WTC11 (cell line): ENCODE measurements at regions not wholly inside any gene's neighbourhood (a gene's known extent, or its start where the extent isn't known, plus 50 kb on each side); places are given as distances from the start of the nearest gene placed in this dataset.

Experiments used
- ATAC-seq: fragments of 200-7000 bp; cut with Tn5 transposase; 2 replicates; pipeline ENCODE4 v1.10.0; 2021; ENCODE audit warnings: mild to moderate bottlenecking, moderate library complexity
- CTCF ChIA-PET: fragments of 300-600 bp; sonication (Branson Sonifier 250); formaldehyde crosslinking; loops from one replicate; lab custom pipeline; 2021; ENCODE audit warnings: antibody characterized with exemption; lab: Charles Lee
- POLR2A ChIA-PET: fragments of 350-600 bp; sonication (Branson Sonifier 250); formaldehyde crosslinking; loops from one replicate; lab custom pipeline; 2021; ENCODE audit warnings: antibody characterized with exemption; lab: Charles Lee
- DNase-seq: peaks from one replicate; pipeline ENCODE4 v3.0.0; 2021; ENCODE audit warnings: low spot score
- H3K27ac Mint-ChIP-seq: 2 replicates; pipeline ENCODE4 v1.8.0; 2021; ENCODE audit warnings: mixed read lengths
- H3K27me3 Mint-ChIP-seq: 2 replicates; pipeline ENCODE4 v1.8.0; 2021; ENCODE audit warnings: low read depth, mild to moderate bottlenecking, moderate library complexity, mixed read lengths
- H3K36me3 Mint-ChIP-seq: 2 replicates; pipeline ENCODE4 v1.8.0; 2021; ENCODE audit warnings: mixed read lengths
- H3K4me1 Mint-ChIP-seq: 2 replicates; pipeline ENCODE4 v1.8.0; 2022; ENCODE audit warnings: mixed read lengths
- H3K4me3 Mint-ChIP-seq: 2 replicates; pipeline ENCODE4 v1.8.0; 2021; ENCODE audit warnings: mild to moderate bottlenecking, moderate library complexity, mixed read lengths
- H3K9me3 Mint-ChIP-seq: 2 replicates; pipeline ENCODE4 v1.8.0; 2021; ENCODE audit warnings: mixed read lengths
- AFF4 ChIP-seq: sonication (generic); formaldehyde crosslinking; IDR thresholded peaks from 2 replicates; pipeline ENCODE4 v1.8.1; 2023; ENCODE audit warnings: mild to moderate bottlenecking, missing genetic modification reagents, borderline replicate concordance
- ATF2 ChIP-seq: sonication (generic); formaldehyde crosslinking; IDR thresholded peaks from 2 replicates; pipeline ENCODE4 v1.8.1; 2022; ENCODE audit warnings: low read depth, missing genetic modification reagents, borderline replicate concordance
- ATF3 ChIP-seq: sonication (generic); formaldehyde crosslinking; conservative IDR thresholded peaks from 2 replicates; pipeline ENCODE4 v1.8.1; 2022; ENCODE audit warnings: mild to moderate bottlenecking, missing genetic modification reagents
- CDX4 ChIP-seq: fragments of 250-450 bp; sonication (Bioruptor Pico); IDR thresholded peaks from 2 replicates; pipeline ENCODE4 v1.9.0; 2021; ENCODE audit warnings: moderate library complexity, mild to moderate bottlenecking, inconsistent platforms, borderline replicate concordance
- EMX1 ChIP-seq: fragments of 250-450 bp; sonication (Bioruptor Pico); IDR thresholded peaks from 2 replicates; pipeline ENCODE4 v1.8.0; 2021; ENCODE audit warnings: mild to moderate bottlenecking
- ESRRA ChIP-seq: sonication (generic); formaldehyde crosslinking; IDR thresholded peaks from 2 replicates; pipeline ENCODE4 v1.8.1; 2022; ENCODE audit warnings: mild to moderate bottlenecking, missing genetic modification reagents, borderline replicate concordance
- ETV6 ChIP-seq: sonication (generic); formaldehyde crosslinking; IDR thresholded peaks from 2 replicates; pipeline ENCODE4 v1.8.1; 2022; ENCODE audit warnings: mild to moderate bottlenecking, missing genetic modification reagents
- IRF2 ChIP-seq: sonication (generic); formaldehyde crosslinking; IDR thresholded peaks from 2 replicates; pipeline ENCODE4 v1.8.0; 2022; ENCODE audit warnings: low read depth, missing genetic modification reagents, borderline replicate concordance
- RELA ChIP-seq: sonication (generic); formaldehyde crosslinking; IDR thresholded peaks from 2 replicates; pipeline ENCODE4 v1.8.1; 2022; ENCODE audit warnings: missing genetic modification reagents, mild to moderate bottlenecking, borderline replicate concordance
- SMAD3 ChIP-seq: sonication (generic); formaldehyde crosslinking; IDR thresholded peaks from 2 replicates; pipeline ENCODE4 v1.8.0; 2022; ENCODE audit warnings: missing genetic modification reagents, mild to moderate bottlenecking, borderline replicate concordance
- STAT6 ChIP-seq: sonication (generic); formaldehyde crosslinking; conservative IDR thresholded peaks from 2 replicates; pipeline ENCODE4 v1.8.1; 2023; ENCODE audit warnings: mild to moderate bottlenecking, low read depth, missing genetic modification reagents, moderate library complexity
- TEAD4 ChIP-seq: sonication (generic); formaldehyde crosslinking; IDR thresholded peaks from 2 replicates; pipeline ENCODE4 v1.8.0; 2022; ENCODE audit warnings: mild to moderate bottlenecking, missing genetic modification reagents
- ZBTB43 ChIP-seq: sonication (generic); formaldehyde crosslinking; IDR thresholded peaks from 2 replicates; pipeline ENCODE4 v1.8.1; 2023; ENCODE audit warnings: mild to moderate bottlenecking, missing genetic modification reagents
- ZNF416 ChIP-seq: fragments of 250-450 bp; sonication (Bioruptor Pico); IDR thresholded peaks from 2 replicates; pipeline ENCODE4 v1.9.0; 2021; ENCODE audit warnings: mild to moderate bottlenecking, inconsistent platforms
- ZNF512 ChIP-seq: sonication (generic); formaldehyde crosslinking; IDR thresholded peaks from 2 replicates; pipeline ENCODE4 v1.8.1; 2022; ENCODE audit warnings: missing genetic modification reagents, borderline replicate concordance
- ZNF671 ChIP-seq: fragments of 250-450 bp; sonication (Bioruptor Pico); IDR thresholded peaks from 2 replicates; pipeline ENCODE4 v1.8.0; 2021; ENCODE audit warnings: mild to moderate bottlenecking
- ZSCAN18 ChIP-seq: fragments of 250-450 bp; sonication (Bioruptor Pico); IDR thresholded peaks from 2 replicates; pipeline ENCODE4 v2.1.2; 2022; ENCODE audit warnings: mild to moderate bottlenecking, moderate library complexity

- DNase-seq = no peak
- POLR2A ChIA-PET = no interaction called here
- Mint-ChIP-seq H3K36me3 (peaks cover 7% of the 10 kb centered on the region; the same call in 1 of the 2 replicates), H3K4me3 (no peak overlapping the region), H3K27me3 (peaks cover 17% of the 10 kb centered on the region), H3K4me1 (peaks cover 20% of the 10 kb centered on the region), H3K27ac (no peak overlapping the region), H3K9me3 (peaks cover 15% of the 10 kb centered on the region)
- ATAC-seq = peak; percentile 68
- CTCF ChIA-PET = interaction anchor here (1.1 to 2.2 kb wide), 7 partner anchors 13 to 204 kb away, joined by 3 to 11 read pairs (median 6); no protein-coding TSS in a partner anchor
- no peak for TF ChIP-seq RELA
- no peak for TF ChIP-seq STAT6 (CRISPR knock-in tag)
- TF ChIP-seq SMAD3 (CRISPR knock-in tag) = no peak
- no peak for TF ChIP-seq ESRRA (CRISPR knock-in tag)
- no peak for TF ChIP-seq ZNF512
- TF ChIP-seq ETV6 (CRISPR knock-in tag) = no peak
- TF ChIP-seq ZNF416 = no peak
- TF ChIP-seq ZBTB43 (CRISPR knock-in tag) = no peak
- no peak for TF ChIP-seq ATF3 (CRISPR knock-in tag)
- no peak for TF ChIP-seq ATF2 (CRISPR knock-in tag)
- TF ChIP-seq ZSCAN18 (CRISPR knock-in tag) = no peak
- no peak for TF ChIP-seq TEAD4
- TF ChIP-seq CDX4 = no peak
- TF ChIP-seq ZNF671 (CRISPR knock-in tag) = no peak
- no peak for TF ChIP-seq AFF4 (CRISPR knock-in tag)
- no peak for TF ChIP-seq IRF2 (CRISPR knock-in tag)
- TF ChIP-seq EMX1 (CRISPR knock-in tag) = no peak
Measured at GRCh38 chr10:69710008-69710888, 80.2 kb downstream of the FAM241B start.
